ENCODE measurements at regions not wholly inside any gene's neighbourhood (a gene's known extent, or its start where the extent isn't known, plus 50 kb on each side); places are given as distances from the start of the nearest gene placed in this dataset.

- H3K27ac ChIP-seq (ENCODE audit: low read length): no peak overlapping the region
- H3K36me3 ChIP-seq (ENCODE audit: low read depth, low read length): no peaks in the 10 kb centered on the region
- ChIA-PET POLR2A (ENCODE audit: unreplicated experiment) (no interaction called here), CTCF (no interaction called here)
- no peak overlapping the region for H3K4me2 ChIP-seq (ENCODE audit: low read length)
- H2AFZ ChIP-seq (ENCODE audit: low read length): no peak overlapping the region
- no peak for TF ChIP-seq EZH2 (IDR thresholded peaks at IDR 0.05; ENCODE audit: low read length, unreplicated experiment)
- no peak for TF ChIP-seq EZH2phosphoT487 (IDR thresholded peaks at IDR 0.05; ENCODE audit: borderline replicate concordance, low read length)
- no peak for TF ChIP-seq CTCF (conservative IDR thresholded peaks at IDR 0.05; ENCODE audit: low read depth, low read length)
- BruUV-seq (replicated peaks): no TSS peak
- H3K79me2 ChIP-seq (ENCODE audit: low read length): no peaks in the 10 kb centered on the region
- H3F3A ChIP-seq (ENCODE audit: low read length, unreplicated experiment): no peaks in the 10 kb centered on the region
- intact Hi-C loops (cut with micrococcal nuclease): no loop called here
- no peaks in the 10 kb centered on the region for H3K9me3 ChIP-seq (ENCODE audit: low read length)
- ATAC-seq (no peak), DNase-seq (no peak)
- H3K27me3 ChIP-seq (ENCODE audit: low read length): no peaks in the 10 kb centered on the region
- H4K20me1 ChIP-seq (ENCODE audit: low read length): no peaks in the 10 kb centered on the region
- H3K4me1 ChIP-seq (ENCODE audit: insufficient read depth, low read length): peaks cover 5% of the 10 kb centered on the region
- no peaks in the 10 kb centered on the region; the same call in 1 of the 2 replicates for H3K9me2 ChIP-seq (replicated peaks; ENCODE audit: low read length)
- no peak overlapping the region for H3K4me3 ChIP-seq (ENCODE audit: low read length)
- H3K9ac ChIP-seq (ENCODE audit: low read length): no peak overlapping the region
These were observed 85.4 kb upstream of the HCRTR2 start for GRCh38 chr6:55088902-55089301.

GRCh38 chr6:55089325-55089724 lies 85.0 kb upstream of the HCRTR2 start:
- CTCF ChIA-PET: no interaction called here
- no peaks in the 10 kb centered on the region for H4K20me1 ChIP-seq (ENCODE audit: low read length)
- no peak overlapping the region for H3K9ac ChIP-seq (ENCODE audit: low read length)
- H3K9me3 ChIP-seq (ENCODE audit: low read length): no peaks in the 10 kb centered on the region
- POLR2A ChIA-PET (ENCODE audit: unreplicated experiment): no interaction called here
- no peaks in the 10 kb centered on the region for H3F3A ChIP-seq (ENCODE audit: low read length, unreplicated experiment)
- no peaks in the 10 kb centered on the region for H3K36me3 ChIP-seq (ENCODE audit: low read depth, low read length)
- H3K27ac ChIP-seq (ENCODE audit: low read length): no peak overlapping the region
- no peak overlapping the region for H2AFZ ChIP-seq (ENCODE audit: low read length)
- no peak for DNase-seq
- TF ChIP-seq EZH2 (IDR thresholded peaks at IDR 0.05; ENCODE audit: low read length, unreplicated experiment) (no peak), EZH2phosphoT487 (IDR thresholded peaks at IDR 0.05; ENCODE audit: borderline replicate concordance, low read length) (no peak), CTCF (conservative IDR thresholded peaks at IDR 0.05; ENCODE audit: low read depth, low read length) (no peak)
- H3K9me2 ChIP-seq (replicated peaks; ENCODE audit: low read length): no peaks in the 10 kb centered on the region; the same call in 1 of the 2 replicates
- intact Hi-C loops (cut with micrococcal nuclease): no loop called here
- no peaks in the 10 kb centered on the region for H3K27me3 ChIP-seq (ENCODE audit: low read length)
- no peaks in the 10 kb centered on the region for H3K79me2 ChIP-seq (ENCODE audit: low read length)
- no peak overlapping the region for H3K4me2 ChIP-seq (ENCODE audit: low read length)
- ATAC-seq: no peak
- H3K4me1 ChIP-seq (ENCODE audit: insufficient read depth, low read length): peaks cover 5% of the 10 kb centered on the region
- no peak overlapping the region for H3K4me3 ChIP-seq (ENCODE audit: low read length)
- no TSS peak for BruUV-seq (replicated peaks)

GRCh38 chr6:55100686-55101085 lies 73.6 kb upstream of the HCRTR2 start:
- Histone ChIP-seq H3K9ac (ENCODE audit: low read length) (no peak overlapping the region), H3K27me3 (ENCODE audit: low read length) (no peaks in the 10 kb centered on the region), H3K9me3 (ENCODE audit: low read length) (no peaks in the 10 kb centered on the region), H3K36me3 (ENCODE audit: low read depth, low read length) (no peaks in the 10 kb centered on the region), H3K4me3 (ENCODE audit: low read length) (no peak overlapping the region), H3K4me1 (ENCODE audit: insufficient read depth, low read length) (no peaks in the 10 kb centered on the region), H3K27ac (ENCODE audit: low read length) (no peak overlapping the region), H3K79me2 (ENCODE audit: low read length) (no peaks in the 10 kb centered on the region), H3K4me2 (ENCODE audit: low read length) (no peak overlapping the region), H2AFZ (ENCODE audit: low read length) (no peak overlapping the region), H4K20me1 (ENCODE audit: low read length) (no peaks in the 10 kb centered on the region), H3K9me2 (replicated peaks; ENCODE audit: low read length) (no peaks in the 10 kb centered on the region), H3F3A (ENCODE audit: low read length, unreplicated experiment) (no peaks in the 10 kb centered on the region)
- TF ChIP-seq EZH2phosphoT487 (IDR thresholded peaks at IDR 0.05; ENCODE audit: borderline replicate concordance, low read length) (no peak), CTCF (conservative IDR thresholded peaks at IDR 0.05; ENCODE audit: low read depth, low read length) (no peak), EZH2 (IDR thresholded peaks at IDR 0.05; ENCODE audit: low read length, unreplicated experiment) (no peak)
- DNase-seq (no peak), ATAC-seq (no peak)
- intact Hi-C loops (cut with micrococcal nuclease): no loop called here
- no TSS peak for BruUV-seq (replicated peaks)
- ChIA-PET POLR2A (ENCODE audit: unreplicated experiment) (no interaction called here), CTCF (no interaction called here)

Measured in PC-3 (cell line).